Activated effector memory CD4-positive, alpha-beta T cell treated with Interleukin-2 at 50 U/mL for 16 hours (primary cell): ENCODE measurements at regions not wholly inside any gene's neighbourhood (a gene's known extent, or its start where the extent isn't known, plus 50 kb on each side); places are given as distances from the start of the nearest gene placed in this dataset.

Source experiments
- DNase-seq: peaks from one replicate; pipeline ENCODE4 v3.0.0-alpha.2; 2020

- DNase-seq, result no peak
Measured at GRCh38 chr22:27267145-27267544, 534.4 kb downstream of the MN1 start.

GRCh38 chr22:27269751-27270543, 531.6 kb downstream of the MN1 start:
- DNase-seq, result no peak

GRCh38 chr22:27270818-27271510, 530.6 kb downstream of the MN1 start:
- no peak for DNase-seq

GRCh38 chr22:27273436-27273835, 528.1 kb downstream of the MN1 start:
- no peak for DNase-seq

- DNase-seq, result no peak
Measured at GRCh38 chr22:27273853-27274252, 527.7 kb downstream of the MN1 start.

GRCh38 chr22:27274770-27275449, 526.6 kb downstream of the MN1 start:
- DNase-seq, result no peak

GRCh38 chr22:27278946-27279345, 522.6 kb downstream of the MN1 start:
- no peak for DNase-seq

- no peak for DNase-seq
Measured at GRCh38 chr22:27283240-27283639, 518.3 kb downstream of the MN1 start.

GRCh38 chr22:27283714-27284113, 517.8 kb downstream of the MN1 start:
- no peak for DNase-seq

- no peak for DNase-seq
Measured at GRCh38 chr22:27284324-27284723, 517.2 kb downstream of the MN1 start.

GRCh38 chr22:27286711-27287110, 514.8 kb downstream of the MN1 start:
- no peak for DNase-seq

- DNase-seq, result no peak
Measured at GRCh38 chr22:27292542-27293299, 508.8 kb downstream of the MN1 start.

GRCh38 chr22:27293721-27294445, 507.7 kb downstream of the MN1 start:
- no peak for DNase-seq

GRCh38 chr22:27295040-27295439, 506.5 kb downstream of the MN1 start:
- no peak for DNase-seq

- DNase-seq, result no peak
Measured at GRCh38 chr22:27295605-27296004, 506.0 kb downstream of the MN1 start.

- DNase-seq, result no peak
Measured at GRCh38 chr22:27296091-27296675, 505.4 kb downstream of the MN1 start.

GRCh38 chr22:27297125-27297524, 504.4 kb downstream of the MN1 start:
- DNase-seq, result no peak

- DNase-seq, result no peak
Measured at GRCh38 chr22:27298332-27298731, 503.2 kb downstream of the MN1 start.

GRCh38 chr22:27298742-27299141, 502.8 kb downstream of the MN1 start:
- DNase-seq, result no peak

GRCh38 chr22:27299181-27300085, 502.1 kb downstream of the MN1 start:
- no peak for DNase-seq
